ENCODE measurements at regions not wholly inside any gene's neighbourhood (a gene's known extent, or its start where the extent isn't known, plus 50 kb on each side); places are given as distances from the start of the nearest gene placed in this dataset.
"Not testable (repeated sequence)": the region's sequence is repeated elsewhere in the genome, so short reads cannot be mapped to it uniquely, and the experiment has no call there.

DNA sequence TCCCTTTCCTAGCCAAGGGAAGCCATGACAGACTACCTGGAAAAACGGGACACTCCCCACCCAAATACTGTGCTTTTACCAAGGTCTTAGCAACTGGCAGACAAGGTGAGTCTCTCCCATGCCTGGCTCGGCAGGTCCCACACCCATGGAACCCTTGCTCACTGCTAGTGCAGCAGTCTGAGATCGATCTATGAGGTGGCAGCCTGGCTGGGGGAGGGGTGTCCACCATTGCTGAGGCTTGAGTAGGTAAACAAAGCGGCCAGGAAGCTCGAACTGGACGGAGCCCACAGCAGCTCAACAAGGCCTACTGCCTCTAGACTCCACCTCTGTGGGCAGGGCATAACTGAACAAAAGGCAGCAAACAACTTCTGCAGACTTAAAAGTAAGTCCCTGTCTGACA lies 104.4 kb upstream of the GRB10 start:
- TF ChIP-seq POLR2A (IDR thresholded peaks at IDR 0.05), result not testable (repeated sequence)
- TF ChIP-seq, protein P1, sequence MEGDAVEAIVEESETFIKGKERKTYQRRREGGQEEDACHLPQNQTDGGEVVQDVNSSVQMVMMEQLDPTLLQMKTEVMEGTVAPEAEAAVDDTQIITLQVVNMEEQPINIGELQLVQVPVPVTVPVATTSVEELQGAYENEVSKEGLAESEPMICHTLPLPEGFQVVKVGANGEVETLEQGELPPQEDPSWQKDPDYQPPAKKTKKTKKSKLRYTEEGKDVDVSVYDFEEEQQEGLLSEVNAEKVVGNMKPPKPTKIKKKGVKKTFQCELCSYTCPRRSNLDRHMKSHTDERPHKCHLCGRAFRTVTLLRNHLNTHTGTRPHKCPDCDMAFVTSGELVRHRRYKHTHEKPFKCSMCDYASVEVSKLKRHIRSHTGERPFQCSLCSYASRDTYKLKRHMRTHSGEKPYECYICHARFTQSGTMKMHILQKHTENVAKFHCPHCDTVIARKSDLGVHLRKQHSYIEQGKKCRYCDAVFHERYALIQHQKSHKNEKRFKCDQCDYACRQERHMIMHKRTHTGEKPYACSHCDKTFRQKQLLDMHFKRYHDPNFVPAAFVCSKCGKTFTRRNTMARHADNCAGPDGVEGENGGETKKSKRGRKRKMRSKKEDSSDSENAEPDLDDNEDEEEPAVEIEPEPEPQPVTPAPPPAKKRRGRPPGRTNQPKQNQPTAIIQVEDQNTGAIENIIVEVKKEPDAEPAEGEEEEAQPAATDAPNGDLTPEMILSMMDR (IDR thresholded peaks at IDR 0.05), result not testable (repeated sequence)
